Stomach (tissue), 4 donors: ENCODE measurements at regions not wholly inside any gene's neighbourhood (a gene's known extent, or its start where the extent isn't known, plus 50 kb on each side); places are given as distances from the start of the nearest gene placed in this dataset.

ENCODE experiments used
- EP300 ChIP-seq: sonication (generic); formaldehyde crosslinking; IDR thresholded peaks from one replicate; pipeline ENCODE4 v1.6.1; 2017; ENCODE audit warnings: antibody characterized with exemption
- TF ChIP-seq, protein P1 (sequence below), 7 experiments: fragments of 450-650 bp in 4 of 7; fragments of 200-600 bp in 3 of 7; sonication (generic) in 3 of 7; IDR thresholded peaks; one replicate each; pipeline ENCODE4 v1.5.1; 2016 to 2019; ENCODE audit warnings: antibody characterized with exemption in 7 of 7, control low read depth in 2 of 7, mild to moderate bottlenecking in 1 of 7

DNA sequence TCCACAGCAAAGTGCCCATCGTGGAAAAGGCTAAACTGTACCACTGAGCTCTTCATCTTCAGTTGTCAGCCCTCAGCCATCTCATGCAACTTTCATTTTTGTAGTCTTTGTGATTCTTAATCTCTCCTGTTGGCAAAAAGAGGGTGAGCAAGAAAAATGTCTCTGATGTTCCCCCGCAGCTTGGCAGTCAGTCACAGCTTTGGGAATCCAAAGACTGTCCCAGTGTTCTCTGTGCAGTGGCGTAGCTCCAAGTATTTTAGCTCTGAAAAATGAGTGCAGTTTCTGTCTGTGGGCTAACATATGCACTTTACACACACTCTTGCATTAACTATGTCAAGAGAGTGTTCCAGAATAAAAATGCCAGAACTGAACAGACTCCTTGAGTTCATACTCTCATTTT lies 372.2 kb downstream of the TMEM232 start:
- TF ChIP-seq, protein P1, sequence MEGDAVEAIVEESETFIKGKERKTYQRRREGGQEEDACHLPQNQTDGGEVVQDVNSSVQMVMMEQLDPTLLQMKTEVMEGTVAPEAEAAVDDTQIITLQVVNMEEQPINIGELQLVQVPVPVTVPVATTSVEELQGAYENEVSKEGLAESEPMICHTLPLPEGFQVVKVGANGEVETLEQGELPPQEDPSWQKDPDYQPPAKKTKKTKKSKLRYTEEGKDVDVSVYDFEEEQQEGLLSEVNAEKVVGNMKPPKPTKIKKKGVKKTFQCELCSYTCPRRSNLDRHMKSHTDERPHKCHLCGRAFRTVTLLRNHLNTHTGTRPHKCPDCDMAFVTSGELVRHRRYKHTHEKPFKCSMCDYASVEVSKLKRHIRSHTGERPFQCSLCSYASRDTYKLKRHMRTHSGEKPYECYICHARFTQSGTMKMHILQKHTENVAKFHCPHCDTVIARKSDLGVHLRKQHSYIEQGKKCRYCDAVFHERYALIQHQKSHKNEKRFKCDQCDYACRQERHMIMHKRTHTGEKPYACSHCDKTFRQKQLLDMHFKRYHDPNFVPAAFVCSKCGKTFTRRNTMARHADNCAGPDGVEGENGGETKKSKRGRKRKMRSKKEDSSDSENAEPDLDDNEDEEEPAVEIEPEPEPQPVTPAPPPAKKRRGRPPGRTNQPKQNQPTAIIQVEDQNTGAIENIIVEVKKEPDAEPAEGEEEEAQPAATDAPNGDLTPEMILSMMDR (IDR thresholded peaks at IDR 0.05) = no peak
- no peak for TF ChIP-seq EP300
